OCI-LY1 (cell line): ENCODE measurements at regions not wholly inside any gene's neighbourhood (a gene's known extent, or its start where the extent isn't known, plus 50 kb on each side); places are given as distances from the start of the nearest gene placed in this dataset.

Source experiments
- CTCF ChIP-seq: fragments of 200-600 bp; sonication (generic), shearing (Covaris generic); IDR thresholded peaks from 2 replicates; pipeline ENCODE4 v1.5.1; 2017; ENCODE audit warnings: mild to moderate bottlenecking, antibody characterized with exemption, low read length, moderate library complexity, mixed read lengths
- EZH2 ChIP-seq: fragments of 200-600 bp; sonication (generic), shearing (Covaris generic); IDR thresholded peaks from 2 replicates; pipeline ENCODE4 v1.8.0; 2017; ENCODE audit warnings: borderline replicate concordance, mixed run types, mild to moderate bottlenecking, antibody characterized with exemption, low read length, moderate library complexity, mixed read lengths

GRCh38 chr3:43180694-43181093, 74.8 kb upstream of the POMGNT2 start:
- no peak for TF ChIP-seq CTCF
- TF ChIP-seq EZH2 = no peak
